ENCODE measurements at regions not wholly inside any gene's neighbourhood (a gene's known extent, or its start where the extent isn't known, plus 50 kb on each side); places are given as distances from the start of the nearest gene placed in this dataset.

DNA sequence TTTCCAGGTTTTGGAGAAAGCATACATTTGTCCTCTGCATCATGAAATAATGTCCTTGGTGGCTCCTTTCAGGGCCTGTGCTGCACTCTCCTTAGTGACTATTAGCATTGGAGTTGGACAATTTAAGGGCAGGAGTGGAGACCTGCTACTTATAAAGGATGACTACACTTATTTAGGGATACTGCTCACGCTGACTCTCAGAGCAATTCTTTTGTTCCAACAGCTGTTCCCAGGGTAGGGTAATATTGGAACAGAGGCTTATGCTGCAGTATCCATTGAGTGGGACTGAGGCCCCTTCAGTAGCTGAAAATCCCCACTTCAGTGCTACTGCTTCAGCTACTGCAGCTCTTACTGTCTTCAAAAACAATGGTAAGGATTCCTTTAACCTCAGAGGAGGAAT lies 84.6 kb downstream of the GPR88 start:
- TF ChIP-seq, protein P1, sequence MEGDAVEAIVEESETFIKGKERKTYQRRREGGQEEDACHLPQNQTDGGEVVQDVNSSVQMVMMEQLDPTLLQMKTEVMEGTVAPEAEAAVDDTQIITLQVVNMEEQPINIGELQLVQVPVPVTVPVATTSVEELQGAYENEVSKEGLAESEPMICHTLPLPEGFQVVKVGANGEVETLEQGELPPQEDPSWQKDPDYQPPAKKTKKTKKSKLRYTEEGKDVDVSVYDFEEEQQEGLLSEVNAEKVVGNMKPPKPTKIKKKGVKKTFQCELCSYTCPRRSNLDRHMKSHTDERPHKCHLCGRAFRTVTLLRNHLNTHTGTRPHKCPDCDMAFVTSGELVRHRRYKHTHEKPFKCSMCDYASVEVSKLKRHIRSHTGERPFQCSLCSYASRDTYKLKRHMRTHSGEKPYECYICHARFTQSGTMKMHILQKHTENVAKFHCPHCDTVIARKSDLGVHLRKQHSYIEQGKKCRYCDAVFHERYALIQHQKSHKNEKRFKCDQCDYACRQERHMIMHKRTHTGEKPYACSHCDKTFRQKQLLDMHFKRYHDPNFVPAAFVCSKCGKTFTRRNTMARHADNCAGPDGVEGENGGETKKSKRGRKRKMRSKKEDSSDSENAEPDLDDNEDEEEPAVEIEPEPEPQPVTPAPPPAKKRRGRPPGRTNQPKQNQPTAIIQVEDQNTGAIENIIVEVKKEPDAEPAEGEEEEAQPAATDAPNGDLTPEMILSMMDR (conservative IDR thresholded peaks at IDR 0.05; ENCODE audit: low read depth, low read length) = no peak
- TF ChIP-seq POLR2A (IDR thresholded peaks at IDR 0.05; ENCODE audit: low read depth, low read length) (no peak), MAFK (IDR thresholded peaks at IDR 0.05; ENCODE audit: low read depth, low read length) (no peak), MXI1 (IDR thresholded peaks at IDR 0.05; ENCODE audit: borderline replicate concordance, low read depth, low read length) (no peak), NFE2L2 (IDR thresholded peaks at IDR 0.05; ENCODE audit: low read depth, low read length) (no peak), RAD21 (IDR thresholded peaks at IDR 0.05; ENCODE audit: low read length) (no peak), RFX5 (IDR thresholded peaks at IDR 0.05; ENCODE audit: low read depth, low read length) (no peak), MAZ (IDR thresholded peaks at IDR 0.05; ENCODE audit: borderline replicate concordance, low read depth, low read length) (no peak), RCOR1 (IDR thresholded peaks at IDR 0.05; ENCODE audit: insufficient replicate concordance, low read length) (no peak), CEBPB (IDR thresholded peaks at IDR 0.05; ENCODE audit: low read depth, low read length) (no peak), SMC3 (IDR thresholded peaks at IDR 0.05; ENCODE audit: low read depth, low read length) (no peak), BHLHE40 (IDR thresholded peaks at IDR 0.05; ENCODE audit: low read depth, low read length) (no peak)
- TF ChIP-seq, protein P2, sequence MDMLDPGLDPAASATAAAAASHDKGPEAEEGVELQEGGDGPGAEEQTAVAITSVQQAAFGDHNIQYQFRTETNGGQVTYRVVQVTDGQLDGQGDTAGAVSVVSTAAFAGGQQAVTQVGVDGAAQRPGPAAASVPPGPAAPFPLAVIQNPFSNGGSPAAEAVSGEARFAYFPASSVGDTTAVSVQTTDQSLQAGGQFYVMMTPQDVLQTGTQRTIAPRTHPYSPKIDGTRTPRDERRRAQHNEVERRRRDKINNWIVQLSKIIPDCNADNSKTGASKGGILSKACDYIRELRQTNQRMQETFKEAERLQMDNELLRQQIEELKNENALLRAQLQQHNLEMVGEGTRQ (IDR thresholded peaks at IDR 0.05; ENCODE audit: low read depth, low read length) = no peak
